Psoas muscle (tissue), 7 donors: ENCODE measurements at regions not wholly inside any gene's neighbourhood (a gene's known extent, or its start where the extent isn't known, plus 50 kb on each side); places are given as distances from the start of the nearest gene placed in this dataset.

Experiments used
- ATAC-seq, 4 donors: fragments of 200-7000 bp; cut with Tn5 transposase; one replicate each; pipeline ENCODE4 v1.9.1; 2020; ENCODE audit warnings: moderate library complexity in 3 of 4, mild to moderate bottlenecking in 2 of 4
- DNase-seq, 2 donors: peaks; one replicate each; pipeline ENCODE4 v3.0.0-alpha.2; 2020
- H3K27ac ChIP-seq: fragments of 200-600 bp; one replicate; pipeline ENCODE4 v1.8.0; 2022
- H3K27me3 ChIP-seq, 3 donors: fragments of 200-600 bp in 1 of 3; one replicate each; pipeline versions ENCODE4 v1.6.1 to v1.8.0; 2013 to 2022; ENCODE audit warnings: low read length in 2 of 3, mild to moderate bottlenecking in 2 of 3, moderate library complexity in 1 of 3; ENCODE audit not compliant: insufficient read depth in 3 of 3
- H3K36me3 ChIP-seq, 2 donors: fragments of 200-600 bp in 1 of 2; one replicate each; pipeline versions ENCODE4 v1.6.1 to v1.8.0; 2013 to 2022; ENCODE audit warnings: low read depth in 1 of 2, mild to moderate bottlenecking in 1 of 2, moderate library complexity in 1 of 2; ENCODE audit not compliant: insufficient read depth in 1 of 2
- H3K4me1 ChIP-seq: fragments of 200-600 bp; one replicate; pipeline ENCODE4 v1.8.0; 2022
- H3K4me3 ChIP-seq: fragments of 200-600 bp; one replicate; pipeline ENCODE4 v1.8.0; 2022; ENCODE audit warnings: mild to moderate bottlenecking
- H3K9me3 ChIP-seq: fragments of 200-600 bp; one replicate; pipeline ENCODE4 v1.8.0; 2022
- CTCF ChIP-seq: fragments of 200-600 bp; IDR thresholded peaks from one replicate; pipeline ENCODE4 v1.8.0; 2022; ENCODE audit warnings: antibody characterized with exemption
- WGBS, 3 donors: extraction: QIAGEN DNeasy Blood & Tissue Kit; methylation state at CpG; one replicate each; pipeline versions ENCODE4 v1.1.6 to v1.1.7; 2013; 5-methylcytosine and 5-hydroxymethylcytosine counted together
- intact Hi-C, 2 donors: fragments of 100-400 bp; cut with DNase I; formaldehyde crosslinking; loops; one replicate each; pipeline versions ENCODE4 v1.11.0 to v1.14.2; 2022
- donor health status: healthy with polysubstance abuse.
- donor health status: DM: no; HTN: no; CAD: no; lungs with moderate emphysema.
- donor health status: Bipolar disorder and iron deficiency.
- donor health status: healthy.
- donor health status: DM: yes; HTN: yes; CAD: no.
- donor health status: DM: no; HTN: no; CAD: no.
- donor health status: DM: yes; HTN: yes; CAD: no.

- TF ChIP-seq CTCF: no peak
- H3K9me3 ChIP-seq: no peaks in the 10 kb centered on the region
- no peaks in the 10 kb centered on the region for H3K4me1 ChIP-seq
- H3K36me3 ChIP-seq: no peaks in the 10 kb centered on the region
- DNase-seq (no peak), ATAC-seq (no peak)
- H3K27me3 ChIP-seq: no peaks in the 10 kb centered on the region
- H3K27ac ChIP-seq: no peak overlapping the region
- intact Hi-C loops: no loop called here
- H3K4me3 ChIP-seq: no peak overlapping the region
Observed at GRCh38 chr20:39631557-39631956, 669.4 kb downstream of the DHX35 start.

DNA sequence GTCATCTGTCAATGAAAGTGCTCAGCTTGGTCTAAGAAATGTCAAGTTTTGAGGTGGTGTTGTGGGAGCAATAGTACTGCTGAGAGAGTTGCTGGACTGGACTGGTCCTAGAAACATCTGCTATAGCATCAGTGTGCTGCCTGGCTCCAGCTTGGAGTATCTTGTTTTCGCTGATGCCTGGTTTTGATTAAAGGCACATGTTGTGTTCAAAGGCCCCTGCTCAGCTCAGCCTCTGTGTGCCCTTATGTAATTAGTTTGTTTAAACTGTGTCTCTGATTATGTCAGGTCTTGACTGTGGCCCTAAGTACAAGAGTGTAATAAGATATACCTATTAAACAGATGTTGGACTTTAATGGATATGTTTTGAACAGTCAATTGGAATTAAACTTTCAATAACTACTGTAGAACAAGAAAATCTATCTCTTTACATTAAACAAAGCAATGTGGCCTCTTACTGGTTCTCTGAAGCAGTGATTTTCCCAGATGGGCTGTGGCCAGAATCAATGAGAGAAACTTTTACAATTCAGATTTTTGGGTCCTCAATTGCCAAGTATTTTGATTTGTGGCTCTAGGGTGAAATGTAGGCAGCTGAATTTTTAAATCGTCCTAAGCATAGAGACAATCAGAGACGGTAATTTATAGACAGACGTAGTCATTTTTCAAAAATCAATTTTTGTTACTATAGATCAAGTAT lies 668.2 kb downstream of the DHX35 start:
- no peak for TF ChIP-seq CTCF
- Histone ChIP-seq H3K27ac (no peak overlapping the region), H3K4me3 (no peak overlapping the region), H3K9me3 (no peaks in the 10 kb centered on the region), H3K27me3 (no peaks in the 10 kb centered on the region), H3K36me3 (no peaks in the 10 kb centered on the region), H3K4me1 (no peaks in the 10 kb centered on the region)
- DNase-seq (no peak), ATAC-seq (no peak)
- 81 to 87% (median 83%) methylated on average over 4 of the region's 4 CpGs for WGBS, 3 donors
- intact Hi-C loops: no loop called here

DNA sequence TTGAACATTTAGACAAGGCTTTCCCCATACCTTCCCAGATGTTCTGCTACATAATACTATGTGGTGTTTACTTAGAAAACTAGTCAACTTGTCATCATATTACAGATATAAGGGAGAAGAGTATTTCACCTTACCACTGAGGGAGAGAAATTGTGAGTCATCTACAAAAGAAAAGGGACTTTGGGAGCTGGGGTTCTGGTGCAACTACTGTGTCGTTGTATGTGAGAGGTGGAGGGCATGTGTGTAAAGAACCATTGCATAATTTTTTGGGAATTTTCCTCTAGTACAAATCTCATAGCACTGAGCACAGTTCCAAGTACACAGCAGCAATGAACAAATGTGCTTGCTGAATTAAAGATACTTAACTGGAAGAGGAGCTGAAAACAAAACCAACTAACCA lies 665.6 kb downstream of the DHX35 start:
- H3K27ac ChIP-seq: no peak overlapping the region
- no peak overlapping the region for H3K4me3 ChIP-seq
- 50 to 82% (median 72%) methylated on average over 1 of the region's 1 CpG for WGBS, 3 donors
- H3K4me1 ChIP-seq: no peaks in the 10 kb centered on the region
- intact Hi-C loops: no loop called here
- H3K9me3 ChIP-seq: no peaks in the 10 kb centered on the region
- no peak for DNase-seq
- no peak for TF ChIP-seq CTCF
- H3K36me3 ChIP-seq: no peaks in the 10 kb centered on the region
- peak in 1 of 4 donors; percentile 38 for ATAC-seq
- no peaks in the 10 kb centered on the region for H3K27me3 ChIP-seq

- ATAC-seq (no peak), DNase-seq (no peak)
- Histone ChIP-seq H3K36me3 (no peaks in the 10 kb centered on the region), H3K27me3 (no peaks in the 10 kb centered on the region), H3K27ac (no peak overlapping the region), H3K9me3 (no peaks in the 10 kb centered on the region), H3K4me1 (no peaks in the 10 kb centered on the region), H3K4me3 (no peak overlapping the region)
- WGBS, 3 donors: 61 to 86% (median 69%) methylated on average over 1 of the region's 1 CpG
- intact Hi-C loops: no loop called here
- TF ChIP-seq CTCF: no peak
Observed at GRCh38 chr20:39624316-39624715, 662.2 kb downstream of the DHX35 start.

GRCh38 chr20:39623584-39624234 lies 661.6 kb downstream of the DHX35 start:
- Histone ChIP-seq H3K4me3 (no peak overlapping the region), H3K36me3 (no peaks in the 10 kb centered on the region), H3K27me3 (no peaks in the 10 kb centered on the region), H3K9me3 (no peaks in the 10 kb centered on the region), H3K27ac (no peak overlapping the region), H3K4me1 (no peaks in the 10 kb centered on the region)
- intact Hi-C loops: no loop called here
- WGBS, 3 donors: 29 to 36% (median 29%) methylated on average over 2 of the region's 2 CpGs
- DNase-seq (no peak), ATAC-seq (peak in 1 of 4 donors; percentile 53)
- no peak for TF ChIP-seq CTCF
